ENCODE measurements at regions not wholly inside any gene's neighbourhood (a gene's known extent, or its start where the extent isn't known, plus 50 kb on each side); places are given as distances from the start of the nearest gene placed in this dataset.
"Not testable (repeated sequence)": the region's sequence is repeated elsewhere in the genome, so short reads cannot be mapped to it uniquely, and the experiment has no call there.

DNA sequence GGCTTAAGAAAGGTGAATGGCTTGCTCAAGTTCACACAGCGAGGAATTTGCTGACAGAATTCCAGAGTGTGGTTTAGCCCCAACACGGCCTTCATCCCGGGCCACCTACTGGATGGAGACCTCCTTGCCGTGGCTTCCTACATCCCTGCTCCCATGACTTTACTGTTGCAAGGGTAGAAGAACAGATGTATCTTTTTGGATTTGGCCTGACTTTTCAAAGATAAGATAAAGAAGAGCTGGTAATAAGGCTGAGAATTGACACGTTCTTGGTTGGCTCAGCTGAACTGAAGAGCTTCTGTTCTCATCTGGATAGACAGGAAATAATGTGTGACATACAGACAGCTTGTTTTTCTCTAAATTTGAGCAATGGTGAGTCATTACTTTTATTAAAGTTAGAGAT lies 113.1 kb downstream of the KLF5 start:
- DNase-seq = no peak

DNA sequence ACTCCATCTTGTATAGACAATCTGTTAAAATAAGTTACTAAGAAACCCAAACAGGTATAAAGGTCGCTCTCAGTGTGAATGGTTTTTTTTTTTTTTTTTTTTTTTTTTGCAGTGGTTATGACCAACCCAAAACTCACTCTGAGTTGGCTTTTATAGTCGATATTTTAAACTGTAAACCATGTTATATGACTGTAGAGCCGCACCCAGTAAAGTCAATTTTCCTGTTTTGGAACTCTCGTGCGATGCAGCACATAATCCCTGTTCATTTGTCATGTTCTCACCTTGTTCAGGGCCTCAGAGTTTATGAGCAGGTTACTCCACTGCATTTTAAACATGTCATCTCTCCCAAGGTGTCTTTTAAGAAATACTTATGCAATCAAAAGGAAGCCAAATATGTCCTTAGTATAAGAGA lies 112.5 kb downstream of the KLF5 start:
- DNase-seq = no peak

DNA sequence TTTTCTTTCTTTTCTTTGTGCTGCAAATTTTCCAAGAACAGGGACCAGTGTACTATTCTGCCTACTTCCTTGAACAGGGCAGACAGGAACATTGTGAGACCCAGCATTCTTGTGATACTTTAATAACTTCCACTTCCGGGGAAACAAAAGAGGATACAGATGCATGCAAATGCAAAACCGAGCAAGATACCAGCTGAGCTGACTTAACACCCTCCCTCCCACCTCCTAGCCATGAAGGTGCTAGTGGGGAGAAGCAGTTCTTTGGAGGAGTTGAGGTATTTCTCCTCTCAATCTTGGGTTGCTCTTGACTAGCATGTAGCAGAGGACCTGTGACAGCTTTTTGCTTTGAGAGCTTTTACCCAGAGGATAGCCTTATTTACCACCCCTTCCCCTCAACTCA lies 111.2 kb downstream of the KLF5 start:
- DNase-seq = no peak

DNA sequence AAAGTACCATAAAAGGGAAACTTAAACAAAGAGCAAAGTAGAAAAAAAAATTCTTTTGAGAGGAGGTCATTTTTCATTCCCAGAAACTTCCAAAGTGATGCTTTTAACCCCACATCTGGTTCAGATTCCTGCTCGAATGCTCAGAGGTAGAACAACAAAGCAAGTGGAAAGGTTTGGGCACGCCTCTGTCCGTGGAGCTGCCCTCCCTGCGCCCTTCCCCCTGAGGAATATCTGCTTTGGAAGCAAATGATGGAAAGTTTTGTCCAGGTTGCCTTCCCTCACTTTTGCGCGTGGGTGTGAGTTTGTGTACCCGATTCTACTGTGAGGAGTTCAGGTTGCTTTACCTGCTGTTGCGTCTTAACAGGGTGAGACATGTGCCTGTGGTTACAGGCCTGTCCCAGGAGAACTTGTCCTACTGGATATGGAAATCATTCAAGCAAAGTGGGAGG lies 110.2 kb downstream of the KLF5 start:
- DNase-seq = no peak

DNA sequence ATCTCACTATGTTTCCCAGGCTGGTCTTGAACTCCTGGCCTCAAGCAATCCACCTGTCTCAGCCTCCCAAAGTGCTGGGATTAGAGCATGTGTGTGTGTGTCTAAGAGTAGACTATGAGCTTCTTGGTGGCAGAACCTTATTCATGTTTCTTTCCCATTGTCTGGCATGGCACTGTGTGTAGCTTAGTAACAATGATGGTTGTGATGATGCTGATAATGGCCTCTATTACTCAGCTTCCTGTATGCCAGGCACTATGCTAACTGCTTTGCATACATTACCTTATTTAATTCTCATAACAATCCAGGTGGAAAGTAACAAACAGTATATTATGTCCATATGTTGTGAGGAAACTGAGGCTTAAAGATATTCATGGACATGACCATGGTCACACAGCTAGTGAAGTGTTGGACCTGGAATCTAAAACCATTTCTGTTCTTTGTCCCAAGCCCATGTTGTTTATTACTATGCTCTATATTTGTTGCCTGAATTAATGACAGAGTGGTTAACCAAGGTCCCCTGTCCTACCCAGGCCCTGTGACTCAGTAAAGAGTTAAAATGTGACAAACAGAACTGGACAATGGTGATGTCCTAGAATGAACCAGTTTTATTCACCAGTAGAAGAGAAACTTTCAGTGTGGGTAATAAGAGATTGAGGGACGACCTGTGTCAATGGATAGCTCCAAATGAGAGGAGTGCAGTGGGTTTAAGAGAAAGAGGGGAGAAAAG lies 109.6 kb downstream of the KLF5 start:
- DNase-seq = no peak

DNA sequence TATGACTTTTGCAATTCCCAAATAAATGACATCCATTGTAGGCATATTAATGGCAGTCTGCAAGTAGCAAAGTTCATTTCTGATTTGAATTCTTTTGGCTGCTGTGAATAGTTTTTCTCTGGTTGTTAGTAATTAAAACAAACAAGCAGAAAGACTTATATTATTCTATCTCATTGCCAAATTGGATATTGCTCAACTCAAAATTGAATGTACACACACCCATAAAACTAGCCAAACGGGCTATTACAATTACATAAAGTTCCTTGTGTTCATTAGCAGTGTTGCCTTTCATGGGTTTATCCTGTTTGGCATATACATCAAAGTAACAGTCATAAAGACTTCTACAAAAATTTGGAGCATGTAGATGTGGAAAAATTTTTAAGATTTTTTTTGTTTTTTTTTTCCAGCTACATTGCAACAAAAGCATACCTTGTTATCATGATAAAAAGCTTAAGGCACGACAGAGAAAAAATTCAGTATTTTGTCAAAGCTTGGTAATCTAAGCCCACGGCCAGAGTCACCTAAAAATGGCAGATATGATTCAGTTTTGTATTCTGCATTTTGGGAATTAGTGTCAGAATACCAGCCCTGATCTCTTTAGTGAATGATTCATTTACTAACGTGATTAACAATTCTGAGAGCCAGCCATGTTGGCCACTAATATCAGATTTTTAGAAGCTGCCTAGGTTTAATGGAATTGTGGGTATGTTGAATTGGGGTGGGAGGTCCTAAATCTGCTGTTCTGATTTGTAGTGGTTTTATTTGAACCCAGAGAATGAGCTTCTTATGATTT lies 108.4 kb downstream of the KLF5 start:
- DNase-seq = no peak

DNA sequence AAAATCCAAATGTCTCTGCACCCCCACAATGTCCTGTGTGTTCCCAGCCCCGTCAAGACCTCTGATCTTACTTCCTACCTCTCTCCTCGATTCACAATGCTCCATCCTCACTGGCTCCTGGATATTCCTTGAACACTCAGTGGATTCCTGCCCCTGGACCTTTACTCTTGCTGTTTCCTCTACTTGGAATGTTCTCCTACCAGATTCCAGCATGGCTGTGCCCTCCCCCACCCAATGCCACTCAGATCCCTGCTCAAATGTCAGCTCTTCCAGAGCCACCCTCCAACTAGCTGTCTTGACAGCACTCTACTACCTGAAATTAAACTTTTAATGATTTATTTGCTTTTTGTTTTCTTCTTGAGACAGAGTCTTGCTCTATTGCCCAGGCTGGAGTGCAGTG lies 107.4 kb downstream of the KLF5 start:
- DNase-seq = no peak

DNA sequence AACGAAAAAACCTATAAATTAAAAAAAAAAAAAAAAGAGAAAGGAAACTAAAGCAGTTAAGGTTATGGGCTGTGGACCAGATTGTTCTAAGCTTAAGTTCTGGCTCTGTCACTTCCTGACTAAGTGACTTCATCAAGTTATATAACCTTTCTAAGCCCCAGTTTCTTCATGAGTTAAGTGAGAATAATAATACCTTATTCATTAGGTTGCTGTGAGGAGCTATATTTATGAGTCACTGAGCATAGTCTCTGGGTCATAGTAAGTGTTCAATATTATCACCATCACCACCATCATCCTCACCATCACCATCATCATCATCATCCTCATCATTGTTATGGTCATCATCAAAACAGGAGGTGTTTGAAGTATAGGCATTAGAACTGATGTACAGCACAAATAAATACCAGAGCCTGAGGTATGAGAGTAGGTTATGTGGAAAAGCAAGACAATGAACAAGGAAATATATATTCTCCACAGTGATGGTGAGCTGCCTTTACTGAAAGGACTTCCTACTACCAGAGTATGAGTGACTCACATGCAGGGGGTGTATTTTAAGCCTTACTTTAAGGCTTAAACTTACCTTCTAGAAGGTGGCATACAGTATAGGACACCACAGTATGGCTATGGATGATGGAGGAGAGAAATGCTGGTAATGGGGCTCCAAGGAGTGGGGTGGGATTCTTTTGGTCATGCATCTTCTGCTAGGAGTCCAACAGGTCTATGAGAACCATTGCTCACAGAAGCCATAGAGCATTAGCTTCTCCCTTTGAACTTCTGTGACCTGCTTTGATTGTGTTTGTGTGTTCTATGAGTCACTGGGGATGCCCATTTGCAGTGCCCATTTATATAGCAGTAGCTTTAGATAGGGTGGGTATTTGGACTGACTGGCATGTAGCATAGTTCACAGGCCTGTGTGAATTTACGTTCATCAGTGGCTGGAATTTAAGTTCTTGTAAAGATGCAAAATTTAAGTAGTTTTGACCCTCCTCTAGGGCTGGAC lies 104.4 kb downstream of the KLF5 start:
- no peak for DNase-seq

DNA sequence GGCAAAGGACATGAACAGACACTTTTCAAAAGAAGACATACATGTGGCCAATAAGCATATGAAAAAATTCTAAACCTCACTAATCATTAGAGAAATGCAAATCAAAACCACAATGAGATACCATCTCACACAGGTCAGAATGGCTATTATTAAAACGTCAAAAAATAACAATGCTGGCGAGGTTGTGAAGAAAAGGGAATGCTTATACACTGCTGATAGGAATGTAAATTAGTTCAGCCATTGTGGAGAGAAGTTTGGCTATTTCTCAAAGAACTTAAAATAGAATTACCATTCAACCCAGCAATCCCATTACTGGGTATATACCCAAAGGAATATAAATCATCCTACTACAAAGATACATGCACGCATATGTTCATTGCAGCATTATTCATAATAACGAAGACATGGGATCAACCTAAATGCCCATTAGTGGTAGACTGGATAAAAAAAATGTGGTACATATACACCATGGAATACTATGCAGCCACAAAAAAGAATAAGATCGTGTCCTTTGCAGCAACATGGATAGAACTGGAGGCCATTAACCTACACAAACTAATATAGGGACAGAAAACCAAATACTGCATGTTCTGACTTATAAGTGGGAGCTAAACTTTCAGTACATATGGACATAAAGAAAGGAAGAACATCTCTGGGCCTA lies 101.7 kb downstream of the KLF5 start:
- not testable (repeated sequence) for DNase-seq

DNA sequence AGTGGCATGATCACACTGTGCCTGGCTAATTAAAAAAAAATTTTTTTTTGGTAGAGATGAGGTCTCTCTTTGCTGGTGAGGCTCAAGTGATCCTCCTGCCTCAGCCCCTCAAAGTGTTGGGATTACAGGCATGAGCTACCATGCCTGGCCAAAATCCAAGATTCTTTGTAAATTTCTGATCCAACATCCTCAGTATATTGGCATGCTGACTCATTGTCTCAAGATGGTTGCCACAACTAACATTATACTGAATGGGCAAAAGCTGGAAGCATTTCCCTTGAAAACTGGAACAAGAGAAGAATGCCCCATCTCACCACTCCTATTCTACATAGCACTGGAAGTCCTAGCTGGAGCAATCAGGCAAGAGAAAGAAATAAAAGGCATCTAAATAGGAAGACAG lies 100.0 kb downstream of the KLF5 start:
- DNase-seq = no peak

DNA sequence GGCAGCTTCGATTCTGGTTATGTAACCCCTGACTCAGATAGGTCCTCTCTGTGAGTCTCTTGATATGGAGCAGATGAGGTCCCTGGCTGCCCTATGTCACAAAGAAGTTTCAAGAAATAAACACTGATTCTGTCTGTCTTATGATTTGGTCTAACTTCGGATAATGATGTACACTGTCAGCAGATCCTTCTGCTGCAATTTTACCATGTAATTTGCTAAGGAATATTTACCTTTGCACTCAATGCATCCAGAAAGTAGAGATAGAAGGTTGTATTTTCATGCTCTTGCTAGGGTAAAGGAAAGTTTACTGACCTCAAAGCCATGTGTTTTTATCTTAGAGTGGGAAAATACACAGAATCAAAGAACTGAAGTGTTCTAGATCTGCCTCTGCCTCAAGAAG lies 98.2 kb downstream of the KLF5 start:
- DNase-seq = no peak

DNA sequence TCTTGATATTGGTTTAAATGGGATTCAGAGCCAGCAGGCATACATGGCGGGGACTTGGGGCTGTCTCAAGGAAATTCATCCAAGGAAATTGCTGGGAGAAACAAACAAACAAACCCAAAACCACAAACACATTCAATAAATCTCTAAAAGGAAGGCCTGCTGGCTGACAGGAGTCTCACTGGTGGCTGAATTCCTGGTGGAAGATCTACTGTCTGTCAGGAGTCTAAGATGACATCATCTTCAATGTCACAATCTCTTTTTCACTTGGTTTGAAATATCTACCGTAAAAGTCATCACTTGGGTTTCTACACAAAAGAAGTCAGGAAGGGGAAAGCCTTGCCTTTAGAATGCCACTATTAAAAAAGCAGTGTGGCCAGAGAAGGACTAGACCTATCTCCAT lies 87.9 kb downstream of the KLF5 start:
- DNase-seq = no peak

DNA sequence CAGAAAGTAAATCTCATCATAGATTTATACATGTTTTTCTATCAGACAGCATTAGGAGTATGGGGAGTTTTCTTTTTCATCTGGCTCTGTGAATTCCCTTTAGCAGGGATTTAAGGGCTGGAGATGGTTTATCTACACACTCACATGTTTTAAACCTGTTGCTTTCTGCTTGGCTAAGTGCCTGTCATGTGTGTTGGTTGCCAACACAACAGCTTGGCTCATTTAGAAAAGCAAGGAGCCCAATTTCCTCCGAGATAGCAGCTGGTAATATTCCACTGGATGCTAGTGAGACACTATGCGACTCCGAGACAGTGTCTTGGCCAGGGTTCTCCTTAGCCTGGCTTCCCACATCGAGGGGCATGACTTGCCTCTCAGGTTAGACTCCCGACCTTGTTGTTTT lies 83.3 kb downstream of the KLF5 start:
- no peak for DNase-seq

DNA sequence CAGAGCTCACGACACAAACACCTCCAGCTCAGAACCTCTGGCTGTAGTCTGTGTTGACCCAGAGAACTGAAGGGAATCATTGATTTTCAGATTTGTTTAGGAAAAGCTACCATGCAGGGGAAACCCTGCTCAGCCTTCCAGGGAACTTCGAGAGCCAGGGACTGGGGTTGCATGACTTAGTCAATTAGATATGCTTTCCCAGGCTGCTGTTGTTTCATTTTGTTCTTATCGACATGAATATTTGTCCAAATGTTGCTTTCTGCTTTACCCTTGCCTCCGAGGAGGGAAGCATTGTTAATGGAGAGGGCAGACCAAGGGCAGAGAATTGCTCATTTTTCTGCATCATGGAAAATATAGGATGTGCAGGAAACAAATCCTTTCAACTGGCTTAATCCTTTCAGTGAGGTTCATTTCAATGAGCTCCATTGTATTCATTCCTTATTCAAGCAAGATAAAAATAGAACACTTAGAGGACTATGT lies 82.5 kb downstream of the KLF5 start:
- no peak for DNase-seq

DNA sequence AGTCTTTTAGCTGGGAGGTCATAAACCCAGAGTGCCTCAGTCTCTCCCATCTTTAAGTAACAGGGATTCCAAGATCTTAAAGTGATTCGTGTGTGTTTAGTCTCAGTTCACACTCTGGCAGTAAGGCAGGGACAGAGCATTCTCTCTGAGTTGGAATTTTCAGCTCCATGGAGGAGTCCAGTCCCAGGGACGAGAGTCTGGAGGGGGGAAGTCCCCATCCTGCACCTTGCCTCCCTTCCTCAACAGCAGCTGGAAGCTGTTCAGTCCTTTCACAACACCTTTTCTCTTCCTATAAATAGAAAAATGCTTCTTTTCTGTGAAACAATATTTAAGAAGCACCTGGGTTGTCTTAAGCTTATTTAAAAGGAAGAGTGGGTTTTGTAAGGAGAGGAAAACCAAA lies 82.0 kb downstream of the KLF5 start:
- DNase-seq = no peak

DNA sequence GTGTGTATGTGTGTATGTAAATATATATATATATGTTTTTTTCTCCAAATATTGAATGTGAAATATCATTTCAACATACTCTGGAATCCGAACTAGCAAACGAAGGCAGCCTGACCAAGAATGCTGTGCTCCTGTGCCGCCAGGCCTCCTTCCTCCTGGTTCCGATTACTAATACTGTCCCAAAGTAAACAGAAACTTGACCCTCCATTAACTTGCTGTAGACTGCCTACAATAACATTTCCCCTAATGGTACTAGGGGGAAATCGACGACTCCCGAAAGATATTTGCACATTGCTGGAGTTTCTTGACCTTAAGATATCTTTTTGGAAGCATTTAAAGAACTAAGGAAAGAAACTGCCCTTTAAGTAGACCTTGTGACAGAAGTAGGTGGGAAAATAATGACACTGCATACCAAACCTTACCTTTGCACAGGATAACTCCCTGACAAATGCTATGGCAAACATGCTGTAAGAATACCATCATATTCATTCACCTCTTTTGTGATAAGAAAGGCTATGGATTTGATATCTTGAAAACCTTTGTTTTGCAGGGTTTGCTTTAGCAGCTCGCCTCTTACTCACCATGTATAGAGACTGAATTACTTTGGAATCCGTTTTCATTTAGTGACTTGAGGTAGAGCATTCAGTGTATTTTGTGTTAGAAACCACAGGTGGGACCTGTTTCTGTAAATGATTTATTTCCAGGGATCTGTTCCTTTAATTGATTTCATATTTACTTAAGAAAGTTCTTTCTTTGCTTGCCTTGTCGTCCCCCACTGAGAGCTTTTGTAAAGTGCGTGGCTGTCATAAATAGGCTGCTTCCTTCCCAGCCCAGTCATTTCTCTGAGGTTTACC lies 80.1 kb downstream of the KLF5 start:
- DNase-seq = no peak

DNA sequence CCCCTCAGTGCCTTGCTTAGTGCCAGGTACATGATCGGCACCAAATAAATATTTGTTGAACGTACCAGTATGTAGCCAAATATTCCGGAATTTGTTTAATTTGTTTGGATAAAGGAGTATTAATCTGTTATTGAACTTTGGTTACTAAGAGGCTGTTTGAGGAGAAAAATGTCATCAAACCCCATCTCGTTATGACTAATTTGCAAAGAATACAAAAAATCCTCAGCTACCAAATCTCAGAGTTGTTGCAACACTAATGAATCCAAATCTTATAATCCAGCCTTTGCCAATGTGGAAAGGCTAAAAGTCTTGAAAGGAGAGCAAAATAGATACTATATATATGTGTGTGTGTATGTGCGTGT lies 79.5 kb downstream of the KLF5 start:
- no peak for DNase-seq

DNA sequence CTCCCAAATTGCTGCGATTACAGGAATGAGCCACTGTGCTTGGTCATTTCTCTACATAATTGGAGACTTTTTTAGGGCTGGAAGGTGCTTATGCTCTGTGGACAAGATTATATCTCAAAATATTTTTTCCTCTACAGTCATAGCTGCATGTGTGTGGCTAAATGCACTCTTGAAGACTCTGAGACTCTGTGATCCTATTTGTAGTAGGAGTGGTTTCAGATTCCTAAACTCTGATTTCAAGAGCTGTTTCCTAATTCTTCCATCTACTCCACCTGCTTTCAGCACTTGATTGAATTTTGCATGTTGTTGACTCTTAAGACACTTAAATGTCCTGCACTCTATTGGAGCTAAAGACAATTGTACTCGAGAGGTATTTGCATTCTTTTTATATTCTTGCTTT lies 78.0 kb downstream of the KLF5 start:
- no peak for DNase-seq

DNA sequence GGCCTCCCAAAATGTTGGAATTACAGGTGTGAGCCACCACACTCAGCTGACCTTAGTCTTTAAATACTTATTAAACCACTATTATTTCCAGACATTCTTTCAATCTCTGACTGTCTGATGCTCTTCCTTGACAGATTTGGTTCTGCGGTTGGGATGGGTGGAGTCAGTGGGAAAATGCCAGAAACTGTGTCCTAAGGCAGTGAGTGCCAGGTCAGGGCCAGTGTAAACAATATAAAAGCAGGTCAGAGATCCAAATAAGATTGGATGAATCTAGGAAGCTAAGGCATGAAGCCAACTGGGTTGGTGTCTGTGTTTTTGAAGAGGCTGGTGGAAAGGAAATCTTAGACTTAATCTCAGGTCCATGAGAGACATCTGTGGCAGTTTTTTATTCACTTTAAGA lies 74.7 kb downstream of the KLF5 start:
- no peak for DNase-seq

DNA sequence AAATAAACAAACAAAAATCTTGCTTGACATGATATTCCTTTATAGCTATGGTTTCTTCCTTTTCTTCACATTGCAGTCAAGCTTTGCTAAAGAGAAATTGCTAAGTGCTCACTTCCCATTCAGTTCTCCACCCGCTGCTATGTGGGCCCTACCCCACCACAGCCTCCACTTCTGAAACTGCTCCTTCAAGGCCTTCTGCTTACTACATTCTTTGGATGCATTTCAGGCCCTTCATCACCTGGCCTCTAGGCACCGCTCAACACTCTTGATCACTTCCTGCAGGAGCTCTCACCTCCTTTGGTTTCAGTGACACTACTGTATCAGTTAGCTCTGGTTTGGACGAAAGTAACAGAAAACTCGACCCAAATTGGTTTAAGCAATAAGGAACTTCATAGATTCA lies 72.4 kb downstream of the KLF5 start:
- DNase-seq = no peak

DNA sequence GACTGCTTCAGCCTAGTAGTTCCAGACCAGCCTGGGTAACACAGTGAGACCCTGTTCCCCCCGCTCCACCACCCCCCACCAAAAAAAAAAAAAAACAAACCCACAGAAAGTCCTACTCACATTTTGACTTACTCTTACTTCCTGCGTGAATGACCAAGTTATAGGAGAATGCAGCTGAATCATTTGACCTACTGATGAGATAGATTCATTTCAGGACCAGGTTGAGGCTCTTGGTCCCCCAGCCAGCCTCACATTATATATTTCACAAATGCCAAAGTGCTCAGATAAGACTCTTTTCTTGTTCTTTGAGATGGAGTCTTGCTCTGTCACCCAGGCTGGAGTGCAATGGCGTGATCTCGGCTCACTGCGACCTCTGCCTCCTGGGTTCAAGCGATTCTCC lies 70.2 kb downstream of the KLF5 start:
- no peak for DNase-seq
